Fibroblast of lung (primary cell): ENCODE measurements at regions not wholly inside any gene's neighbourhood (a gene's known extent, or its start where the extent isn't known, plus 50 kb on each side); places are given as distances from the start of the nearest gene placed in this dataset.
A peak's percentile ranks its signal among the peaks of the same experiment; 100 is the strongest.

Experiments
- DNase-seq, 2 donors: peaks; one replicate each; pipeline versions ENCODE4 v3.0.0 to v3.0.0-alpha.2; 2010; ENCODE audit warnings: low read depth in 2 of 2
- H2AFZ ChIP-seq: 2 replicates; pipeline ENCODE4 v1.5.1; 2012; ENCODE audit warnings: low read length, control low read depth, inconsistent platforms
- H3K27ac ChIP-seq: 2 replicates; pipeline ENCODE4 v1.5.1; 2011; ENCODE audit warnings: low read length, control low read depth; ENCODE audit not compliant: insufficient read depth
- H3K27me3 ChIP-seq: 2 replicates; pipeline ENCODE4 v1.5.1; 2011; ENCODE audit warnings: mild to moderate bottlenecking, low read length; ENCODE audit not compliant: control insufficient read depth, insufficient read depth
- H3K36me3 ChIP-seq: 2 replicates; pipeline ENCODE4 v1.5.1; 2011; ENCODE audit warnings: low read length; ENCODE audit not compliant: control insufficient read depth, insufficient read depth
- H3K4me1 ChIP-seq: 2 replicates; pipeline ENCODE4 v1.5.1; 2011; ENCODE audit warnings: low read length; ENCODE audit not compliant: control insufficient read depth, insufficient read depth; ENCODE audit errors: extremely low read depth
- H3K4me2 ChIP-seq: 2 replicates; pipeline ENCODE4 v1.5.1; 2011; ENCODE audit warnings: low read length, control low read depth; ENCODE audit not compliant: insufficient read depth; ENCODE audit errors: extremely low read depth
- H3K4me3 ChIP-seq, 4 experiments: fragments of 200-600 bp in 1 of 4; sonication (generic) in 1 of 4; replicated peaks in 1 of 4; 2 replicates each; pipeline ENCODE4 v1.5.1; 2011 to 2016; ENCODE audit warnings: low read length in 4 of 4, low read depth in 3 of 4, mild to moderate bottlenecking in 3 of 4, control low read depth in 2 of 4, inconsistent platforms in 1 of 4, mixed read lengths in 1 of 4; ENCODE audit not compliant: insufficient read depth in 1 of 4; ENCODE audit errors: control extremely low read depth in 1 of 4
- H3K79me2 ChIP-seq: 2 replicates; pipeline ENCODE4 v1.5.1; 2012; ENCODE audit warnings: mild to moderate bottlenecking, low read length, inconsistent platforms; ENCODE audit not compliant: control insufficient read depth, insufficient read depth
- H3K9ac ChIP-seq: 2 replicates; pipeline ENCODE4 v1.5.1; 2011; ENCODE audit warnings: mild to moderate bottlenecking, low read length, control low read depth; ENCODE audit not compliant: insufficient read depth
- H3K9me3 ChIP-seq: 2 replicates; pipeline ENCODE4 v1.5.1; 2012; ENCODE audit warnings: low read depth, low read length; ENCODE audit not compliant: control insufficient read depth, insufficient read depth
- H4K20me1 ChIP-seq: 2 replicates; pipeline ENCODE4 v1.5.1; 2011; ENCODE audit warnings: low read length; ENCODE audit not compliant: control insufficient read depth, insufficient read depth; ENCODE audit errors: extremely low read depth
- EZH2 ChIP-seq: IDR thresholded peaks from 2 replicates; pipeline ENCODE4 v1.5.1; 2012; ENCODE audit warnings: low read length, control low read depth, mild to moderate bottlenecking; ENCODE audit errors: missing control alignments
- TF ChIP-seq, protein P1 (sequence below), 2 donors: IDR thresholded peaks in 1 of 2; conservative IDR thresholded peaks in 1 of 2; 1 replicate in 1 of 2; 2 replicates in 1 of 2; pipeline ENCODE4 v1.5.1; 2011 to 2012; ENCODE audit warnings: low read length in 2 of 2, control low read depth in 1 of 2, inconsistent platforms in 1 of 2, low read depth in 1 of 2, mild to moderate bottlenecking in 1 of 2

GRCh38 chrX:112967903-112968302 is 127.3 kb upstream of the AMOT start:
- H3K36me3 ChIP-seq = no peaks in the 10 kb centered on the region
- H3K4me3 ChIP-seq = no peak overlapping the region
- no peak overlapping the region for H3K4me2 ChIP-seq
- H3K4me1 ChIP-seq = no peaks in the 10 kb centered on the region
- no peaks in the 10 kb centered on the region for H3K9me3 ChIP-seq
- no peaks in the 10 kb centered on the region for H4K20me1 ChIP-seq
- no peak for DNase-seq
- no peak overlapping the region for H2AFZ ChIP-seq
- H3K79me2 ChIP-seq = no peaks in the 10 kb centered on the region
- no peak for TF ChIP-seq EZH2
- TF ChIP-seq, protein P1, sequence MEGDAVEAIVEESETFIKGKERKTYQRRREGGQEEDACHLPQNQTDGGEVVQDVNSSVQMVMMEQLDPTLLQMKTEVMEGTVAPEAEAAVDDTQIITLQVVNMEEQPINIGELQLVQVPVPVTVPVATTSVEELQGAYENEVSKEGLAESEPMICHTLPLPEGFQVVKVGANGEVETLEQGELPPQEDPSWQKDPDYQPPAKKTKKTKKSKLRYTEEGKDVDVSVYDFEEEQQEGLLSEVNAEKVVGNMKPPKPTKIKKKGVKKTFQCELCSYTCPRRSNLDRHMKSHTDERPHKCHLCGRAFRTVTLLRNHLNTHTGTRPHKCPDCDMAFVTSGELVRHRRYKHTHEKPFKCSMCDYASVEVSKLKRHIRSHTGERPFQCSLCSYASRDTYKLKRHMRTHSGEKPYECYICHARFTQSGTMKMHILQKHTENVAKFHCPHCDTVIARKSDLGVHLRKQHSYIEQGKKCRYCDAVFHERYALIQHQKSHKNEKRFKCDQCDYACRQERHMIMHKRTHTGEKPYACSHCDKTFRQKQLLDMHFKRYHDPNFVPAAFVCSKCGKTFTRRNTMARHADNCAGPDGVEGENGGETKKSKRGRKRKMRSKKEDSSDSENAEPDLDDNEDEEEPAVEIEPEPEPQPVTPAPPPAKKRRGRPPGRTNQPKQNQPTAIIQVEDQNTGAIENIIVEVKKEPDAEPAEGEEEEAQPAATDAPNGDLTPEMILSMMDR (conservative IDR thresholded peaks at IDR 0.05 in 1 of 2, IDR thresholded peaks at IDR 0.05 in 1 of 2; ENCODE audit: low read depth in 1 of 2, low read length in 2 of 2) = no peak
- no peak overlapping the region for H3K9ac ChIP-seq
- no peaks in the 10 kb centered on the region for H3K27me3 ChIP-seq
- H3K27ac ChIP-seq = no peak overlapping the region

DNA sequence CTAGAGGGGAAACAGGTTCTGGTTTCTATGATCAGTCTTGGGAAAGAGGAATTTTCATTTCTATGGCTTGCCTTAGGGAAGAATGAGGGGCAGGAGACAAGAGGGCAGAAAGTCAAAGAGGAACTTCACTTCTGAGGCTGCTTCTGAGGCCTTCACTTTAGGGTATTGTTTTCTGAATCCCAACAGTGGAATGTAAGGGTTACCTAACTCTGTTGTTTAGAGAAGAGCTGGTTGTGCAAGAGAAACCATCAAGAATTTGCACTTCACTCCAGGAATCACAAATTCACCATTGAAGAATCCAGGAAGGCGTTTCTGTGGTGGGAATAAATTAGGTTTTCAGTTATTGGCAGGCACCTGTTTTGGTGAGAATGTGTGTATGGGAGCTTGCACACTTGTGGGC is 126.7 kb upstream of the AMOT start:
- no peaks in the 10 kb centered on the region for H3K36me3 ChIP-seq
- H3K9ac ChIP-seq = no peak overlapping the region
- no peak overlapping the region for H3K4me3 ChIP-seq
- H4K20me1 ChIP-seq = no peaks in the 10 kb centered on the region
- H3K27me3 ChIP-seq = no peaks in the 10 kb centered on the region
- no peaks in the 10 kb centered on the region for H3K79me2 ChIP-seq
- H3K27ac ChIP-seq = no peak overlapping the region
- peak in 1 of 2 donors; percentile 78 for DNase-seq
- H3K4me2 ChIP-seq = no peak overlapping the region
- TF ChIP-seq EZH2 = no peak
- TF ChIP-seq, protein P1 (conservative IDR thresholded peaks at IDR 0.05 in 1 of 2, IDR thresholded peaks at IDR 0.05 in 1 of 2; ENCODE audit: low read depth in 1 of 2, low read length in 2 of 2) = no peak
- H3K9me3 ChIP-seq = no peaks in the 10 kb centered on the region
- no peak overlapping the region for H2AFZ ChIP-seq
- no peaks in the 10 kb centered on the region for H3K4me1 ChIP-seq

- Histone ChIP-seq H3K9me3 (no peaks in the 10 kb centered on the region), H3K27ac (no peak overlapping the region), H3K4me1 (no peaks in the 10 kb centered on the region), H3K9ac (no peak overlapping the region), H3K27me3 (no peaks in the 10 kb centered on the region), H2AFZ (no peak overlapping the region), H3K79me2 (no peaks in the 10 kb centered on the region), H3K36me3 (no peaks in the 10 kb centered on the region), H4K20me1 (no peaks in the 10 kb centered on the region), H3K4me3 (no peak overlapping the region), H3K4me2 (no peak overlapping the region)
- TF ChIP-seq EZH2 = no peak
- TF ChIP-seq, protein P1 (conservative IDR thresholded peaks at IDR 0.05 in 1 of 2, IDR thresholded peaks at IDR 0.05 in 1 of 2; ENCODE audit: low read depth in 1 of 2, low read length in 2 of 2) = no peak
- peak in 1 of 2 donors; percentile 53 for DNase-seq
These were observed 121.3 kb upstream of the AMOT start for GRCh38 chrX:112961981-112962380.
